Fibroblast of the aortic adventitia (primary cell): ENCODE measurements at regions not wholly inside any gene's neighbourhood (a gene's known extent, or its start where the extent isn't known, plus 50 kb on each side); places are given as distances from the start of the nearest gene placed in this dataset.

Experiments
- DNase-seq: peaks from one replicate; pipeline ENCODE4 v3.0.0-alpha.2; 2010; ENCODE audit warnings: low read depth
- H3K4me3 ChIP-seq: 2 replicates; pipeline ENCODE4 v1.5.1; 2011; ENCODE audit warnings: low read depth, mild to moderate bottlenecking, control low read depth, low read length, moderate library complexity
- TF ChIP-seq, protein P1 (sequence below): IDR thresholded peaks from 2 replicates; pipeline ENCODE4 v1.5.1; 2011; ENCODE audit warnings: mild to moderate bottlenecking, low read length, control low read depth, inconsistent platforms; ENCODE audit not compliant: insufficient read depth

GRCh38 chr18:71727909-71728308 is 816.2 kb downstream of the CBLN2 start:
- TF ChIP-seq, protein P1, sequence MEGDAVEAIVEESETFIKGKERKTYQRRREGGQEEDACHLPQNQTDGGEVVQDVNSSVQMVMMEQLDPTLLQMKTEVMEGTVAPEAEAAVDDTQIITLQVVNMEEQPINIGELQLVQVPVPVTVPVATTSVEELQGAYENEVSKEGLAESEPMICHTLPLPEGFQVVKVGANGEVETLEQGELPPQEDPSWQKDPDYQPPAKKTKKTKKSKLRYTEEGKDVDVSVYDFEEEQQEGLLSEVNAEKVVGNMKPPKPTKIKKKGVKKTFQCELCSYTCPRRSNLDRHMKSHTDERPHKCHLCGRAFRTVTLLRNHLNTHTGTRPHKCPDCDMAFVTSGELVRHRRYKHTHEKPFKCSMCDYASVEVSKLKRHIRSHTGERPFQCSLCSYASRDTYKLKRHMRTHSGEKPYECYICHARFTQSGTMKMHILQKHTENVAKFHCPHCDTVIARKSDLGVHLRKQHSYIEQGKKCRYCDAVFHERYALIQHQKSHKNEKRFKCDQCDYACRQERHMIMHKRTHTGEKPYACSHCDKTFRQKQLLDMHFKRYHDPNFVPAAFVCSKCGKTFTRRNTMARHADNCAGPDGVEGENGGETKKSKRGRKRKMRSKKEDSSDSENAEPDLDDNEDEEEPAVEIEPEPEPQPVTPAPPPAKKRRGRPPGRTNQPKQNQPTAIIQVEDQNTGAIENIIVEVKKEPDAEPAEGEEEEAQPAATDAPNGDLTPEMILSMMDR, result no peak
- no peak overlapping the region for H3K4me3 ChIP-seq
- no peak for DNase-seq

DNA sequence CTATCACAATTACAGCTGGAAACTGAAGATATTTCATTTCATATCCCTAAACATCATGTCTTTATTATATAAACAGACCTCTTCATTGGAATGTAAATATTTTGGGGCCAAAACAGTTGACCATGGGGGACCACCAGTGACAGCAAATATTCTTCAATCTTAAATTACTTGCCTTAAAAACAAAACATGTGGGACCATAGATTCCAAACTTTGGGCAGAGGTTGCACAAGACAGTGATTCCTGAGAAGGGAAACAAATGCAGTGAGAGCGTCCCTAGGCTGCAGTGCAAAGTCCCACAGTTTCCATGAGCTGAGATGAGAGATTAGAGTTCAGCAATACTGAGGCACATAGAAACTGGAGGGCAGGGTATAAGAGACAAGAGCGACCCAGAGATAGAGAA is 818.9 kb downstream of the CBLN2 start:
- TF ChIP-seq, protein P1, result no peak
- no peak overlapping the region for H3K4me3 ChIP-seq
- no peak for DNase-seq

DNA sequence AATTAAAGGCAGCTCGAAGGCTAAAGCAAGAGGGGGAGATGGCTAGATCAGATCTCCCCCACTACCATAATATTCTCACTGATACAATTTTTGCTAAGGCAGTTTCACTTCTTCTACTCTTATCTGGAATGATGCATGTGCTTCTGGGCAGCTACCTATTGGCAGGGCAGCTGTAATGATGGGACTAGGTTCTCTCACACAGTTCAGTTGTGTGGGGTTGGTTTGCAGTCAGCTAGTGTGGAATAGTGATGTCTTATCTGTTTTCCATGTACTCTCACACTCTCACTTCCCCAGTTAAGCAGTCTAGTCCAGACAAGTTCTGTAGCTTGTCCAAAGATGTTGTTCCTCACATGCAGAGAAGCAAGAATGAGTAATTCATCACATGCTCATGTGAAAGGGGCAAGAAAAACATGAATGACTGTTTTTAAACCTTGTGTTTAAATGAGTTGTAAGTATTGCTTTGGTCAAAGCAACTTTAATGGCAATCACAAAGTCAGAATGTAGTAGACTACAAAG is 836.1 kb downstream of the CBLN2 start:
- TF ChIP-seq, protein P1, result no peak
- DNase-seq, result peak; percentile 4
- no peak overlapping the region for H3K4me3 ChIP-seq

DNA sequence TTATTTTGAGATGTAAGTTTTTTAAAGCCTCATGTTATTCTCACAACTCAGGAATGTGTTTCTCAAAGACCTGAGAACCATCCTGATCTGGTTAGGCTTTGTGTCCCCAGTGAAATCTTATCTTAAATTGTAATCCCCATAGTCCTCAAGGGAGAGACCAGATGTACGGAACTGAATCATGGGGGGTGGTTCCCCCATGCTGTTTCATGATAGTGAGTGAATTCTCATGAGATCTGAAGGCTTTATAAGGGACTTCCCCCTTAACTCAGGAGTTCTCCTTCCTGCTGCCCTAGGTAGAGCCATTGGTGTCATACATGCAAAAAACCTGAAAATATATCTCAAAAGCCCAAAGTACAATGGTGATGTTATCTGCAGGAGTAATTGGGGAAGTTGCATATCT is 836.7 kb downstream of the CBLN2 start:
- no peak overlapping the region for H3K4me3 ChIP-seq
- DNase-seq, result no peak
- TF ChIP-seq, protein P1, result no peak

GRCh38 chr18:71689416-71690160 is 854.6 kb downstream of the CBLN2 start:
- TF ChIP-seq, protein P1, result no peak
- no peak overlapping the region for H3K4me3 ChIP-seq
- no peak for DNase-seq

DNA sequence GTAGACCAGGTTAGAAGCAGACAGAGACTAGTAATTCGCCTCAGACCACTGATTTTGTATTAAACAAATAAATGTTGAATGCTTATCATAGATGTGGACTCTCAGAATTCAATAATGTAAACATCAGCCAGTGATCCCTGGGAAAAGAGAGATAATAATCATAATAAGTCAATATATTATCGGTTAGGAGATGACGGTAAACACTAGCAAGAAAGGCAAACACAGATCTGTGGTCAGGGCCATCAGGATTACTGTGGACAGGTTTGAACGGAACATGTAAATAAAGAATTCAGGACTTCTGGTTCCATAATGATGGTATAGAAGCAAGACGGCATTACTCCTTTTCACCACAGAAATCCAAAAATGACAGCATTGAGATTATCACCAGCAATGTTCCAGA is 861.6 kb downstream of the CBLN2 start:
- no peak overlapping the region for H3K4me3 ChIP-seq
- TF ChIP-seq, protein P1, result no peak
- DNase-seq, result no peak
